ENCODE measurements at regions not wholly inside any gene's neighbourhood (a gene's known extent, or its start where the extent isn't known, plus 50 kb on each side); places are given as distances from the start of the nearest gene placed in this dataset.

- H3K36me3 Mint-ChIP-seq, result no peaks in the 10 kb centered on the region
- ChIA-PET POLR2A (no interaction called here), CTCF (no interaction called here)
- Histone ChIP-seq H3K27ac (ENCODE audit: low read length) (no peak overlapping the region), H3K36me3 (ENCODE audit: control insufficient read depth in 2 of 2, extremely low read depth in 1 of 2, insufficient read depth in 1 of 2, low read length in 1 of 2) (no peaks in the 10 kb centered on the region), H3K4me1 (ENCODE audit: control insufficient read depth in 1 of 2, extremely low read depth in 1 of 2, insufficient read depth in 2 of 2, low read length in 2 of 2) (no peaks in the 10 kb centered on the region), H3K9me3 (no peaks in the 10 kb centered on the region), H3K27me3 (replicated peaks in 1 of 2; ENCODE audit: control insufficient read depth in 2 of 2, extremely low read depth in 1 of 2, insufficient read depth in 2 of 2, low read length in 1 of 2) (no peaks in the 10 kb centered on the region), H3K4me3 (ENCODE audit: control insufficient read depth in 1 of 2, extremely low read depth in 1 of 2, low read length in 1 of 2) (no peak overlapping the region)
- no peak overlapping the region for H3K4me3 Mint-ChIP-seq
- WGBS (ENCODE audit: insufficient coverage), result no CpG with 5 or more reads among the region's 2 CpGs
- H3K9me3 Mint-ChIP-seq, result peaks cover 4 to 12% (median 9%) of the 10 kb centered on the region in 3 donors
- no peaks in the 10 kb centered on the region for H3K4me1 Mint-ChIP-seq
- DNase-seq (no peak), ATAC-seq (replicated peaks in 1 of 4) (no peak)
- H3K27ac Mint-ChIP-seq, result no peak overlapping the region
- H3K27me3 Mint-ChIP-seq, result no peaks in the 10 kb centered on the region
Measured at GRCh38 chr13:60969656-60970055, 446.0 kb downstream of the PCDH20 start.

GRCh38 chr13:60959427-60959826, 456.2 kb downstream of the PCDH20 start:
- no peaks in the 10 kb centered on the region for H3K9me3 ChIP-seq
- Mint-ChIP-seq H3K4me3 (no peak overlapping the region), H3K27ac (no peak overlapping the region), H3K36me3 (no peaks in the 10 kb centered on the region), H3K4me1 (no peaks in the 10 kb centered on the region), H3K9me3 (peaks cover 6 to 18% (median 18%) of the 10 kb centered on the region in 3 donors), H3K27me3 (no peaks in the 10 kb centered on the region)
- ChIA-PET POLR2A (interaction anchor here in 1 of 2 donors (0.5 kb wide), 1 partner anchor 666 kb away, joined by 3 read pairs; no protein-coding TSS in a partner anchor), CTCF (no interaction called here)
- H3K4me3 ChIP-seq (ENCODE audit: control insufficient read depth in 1 of 2, extremely low read depth in 1 of 2, low read length in 1 of 2), result no peak overlapping the region
- DNase-seq, result no peak
- H3K27ac ChIP-seq (ENCODE audit: low read length), result no peak overlapping the region
- ATAC-seq (replicated peaks in 1 of 4), result no peak
- no peaks in the 10 kb centered on the region for H3K27me3 ChIP-seq (replicated peaks in 1 of 2; ENCODE audit: control insufficient read depth in 2 of 2, extremely low read depth in 1 of 2, insufficient read depth in 2 of 2, low read length in 1 of 2)
- no peaks in the 10 kb centered on the region for H3K36me3 ChIP-seq (ENCODE audit: control insufficient read depth in 2 of 2, extremely low read depth in 1 of 2, insufficient read depth in 1 of 2, low read length in 1 of 2)
- no peaks in the 10 kb centered on the region for H3K4me1 ChIP-seq (ENCODE audit: control insufficient read depth in 1 of 2, extremely low read depth in 1 of 2, insufficient read depth in 2 of 2, low read length in 2 of 2)
- WGBS (ENCODE audit: insufficient coverage), result no CpG with 5 or more reads among the region's 2 CpGs

- DNase-seq, result no peak
- Histone ChIP-seq H3K36me3 (ENCODE audit: control insufficient read depth in 2 of 2, extremely low read depth in 1 of 2, insufficient read depth in 1 of 2, low read length in 1 of 2) (no peaks in the 10 kb centered on the region), H3K9me3 (no peaks in the 10 kb centered on the region), H3K4me3 (ENCODE audit: control insufficient read depth in 1 of 2, extremely low read depth in 1 of 2, low read length in 1 of 2) (no peak overlapping the region), H3K27ac (ENCODE audit: low read length) (no peak overlapping the region), H3K4me1 (ENCODE audit: control insufficient read depth in 1 of 2, extremely low read depth in 1 of 2, insufficient read depth in 2 of 2, low read length in 2 of 2) (no peaks in the 10 kb centered on the region), H3K27me3 (replicated peaks in 1 of 2; ENCODE audit: control insufficient read depth in 2 of 2, extremely low read depth in 1 of 2, insufficient read depth in 2 of 2, low read length in 1 of 2) (no peaks in the 10 kb centered on the region)
- POLR2A ChIA-PET, result no interaction called here
- no peaks in the 10 kb centered on the region for H3K27me3 Mint-ChIP-seq
- WGBS (ENCODE audit: insufficient coverage), result no CpG with 5 or more reads among the region's 1 CpG
- H3K4me1 Mint-ChIP-seq, result no peaks in the 10 kb centered on the region
- ATAC-seq (replicated peaks in 1 of 4), result no peak
- no peak overlapping the region for H3K4me3 Mint-ChIP-seq
- CTCF ChIA-PET, result no interaction called here
- H3K27ac Mint-ChIP-seq, result no peak overlapping the region
- H3K9me3 Mint-ChIP-seq, result peaks cover 3 to 18% (median 14%) of the 10 kb centered on the region in 3 donors
- no peaks in the 10 kb centered on the region for H3K36me3 Mint-ChIP-seq
Measured at GRCh38 chr13:60957816-60958215, 457.8 kb downstream of the PCDH20 start.

GRCh38 chr13:60945396-60945795, 470.3 kb downstream of the PCDH20 start:
- no peak for ATAC-seq (replicated peaks in 1 of 4)
- DNase-seq, result no peak
- Mint-ChIP-seq H3K27ac (no peak overlapping the region), H3K9me3 (peaks cover 4 to 12% (median 11%) of the 10 kb centered on the region in 3 donors), H3K27me3 (no peaks in the 10 kb centered on the region), H3K36me3 (no peaks in the 10 kb centered on the region), H3K4me3 (no peak overlapping the region), H3K4me1 (no peaks in the 10 kb centered on the region)
- Histone ChIP-seq H3K27ac (ENCODE audit: low read length) (no peak overlapping the region), H3K27me3 (replicated peaks in 1 of 2; ENCODE audit: control insufficient read depth in 2 of 2, extremely low read depth in 1 of 2, insufficient read depth in 2 of 2, low read length in 1 of 2) (no peaks in the 10 kb centered on the region), H3K9me3 (no peaks in the 10 kb centered on the region), H3K4me3 (ENCODE audit: control insufficient read depth in 1 of 2, extremely low read depth in 1 of 2, low read length in 1 of 2) (no peak overlapping the region), H3K4me1 (ENCODE audit: control insufficient read depth in 1 of 2, extremely low read depth in 1 of 2, insufficient read depth in 2 of 2, low read length in 2 of 2) (no peaks in the 10 kb centered on the region), H3K36me3 (ENCODE audit: control insufficient read depth in 2 of 2, extremely low read depth in 1 of 2, insufficient read depth in 1 of 2, low read length in 1 of 2) (no peaks in the 10 kb centered on the region)
- CTCF ChIA-PET, result no interaction called here
- no CpG with 5 or more reads among the region's 1 CpG for WGBS (ENCODE audit: insufficient coverage)
- POLR2A ChIA-PET, result no interaction called here

GRCh38 chr13:60944863-60945262, 470.8 kb downstream of the PCDH20 start:
- WGBS (ENCODE audit: insufficient coverage), result no CpG with 5 or more reads among the region's 1 CpG
- CTCF ChIA-PET, result no interaction called here
- ATAC-seq (replicated peaks in 1 of 4), result no peak

GRCh38 chr13:60944016-60944415, 471.6 kb downstream of the PCDH20 start:
- H3K27me3 ChIP-seq (replicated peaks in 1 of 2; ENCODE audit: control insufficient read depth in 2 of 2, extremely low read depth in 1 of 2, insufficient read depth in 2 of 2, low read length in 1 of 2), result no peaks in the 10 kb centered on the region
- no peak overlapping the region for H3K4me3 ChIP-seq (ENCODE audit: control insufficient read depth in 1 of 2, extremely low read depth in 1 of 2, low read length in 1 of 2)
- H3K9me3 ChIP-seq, result no peaks in the 10 kb centered on the region
- DNase-seq (no peak), ATAC-seq (replicated peaks in 1 of 4) (no peak)
- no peak overlapping the region for H3K27ac ChIP-seq (ENCODE audit: low read length)
- Mint-ChIP-seq H3K9me3 (peaks cover 7 to 13% (median 9%) of the 10 kb centered on the region in 3 donors), H3K36me3 (no peaks in the 10 kb centered on the region), H3K4me3 (no peak overlapping the region), H3K4me1 (no peaks in the 10 kb centered on the region), H3K27me3 (no peaks in the 10 kb centered on the region), H3K27ac (no peak overlapping the region)
- H3K36me3 ChIP-seq (ENCODE audit: control insufficient read depth in 2 of 2, extremely low read depth in 1 of 2, insufficient read depth in 1 of 2, low read length in 1 of 2), result no peaks in the 10 kb centered on the region
- H3K4me1 ChIP-seq (ENCODE audit: control insufficient read depth in 1 of 2, extremely low read depth in 1 of 2, insufficient read depth in 2 of 2, low read length in 2 of 2), result no peaks in the 10 kb centered on the region
- 80% methylated on average over 1 of the region's 1 CpG for WGBS (ENCODE audit: insufficient coverage)
- ChIA-PET POLR2A (no interaction called here), CTCF (no interaction called here)

More at GRCh38 chr13:60944863-60945262, 470.8 kb downstream of the PCDH20 start:
- Mint-ChIP-seq H3K4me1 (no peaks in the 10 kb centered on the region), H3K9me3 (peaks cover 4 to 8% (median 7%) of the 10 kb centered on the region in 3 donors), H3K36me3 (no peaks in the 10 kb centered on the region), H3K4me3 (no peak overlapping the region), H3K27me3 (no peaks in the 10 kb centered on the region), H3K27ac (no peak overlapping the region)
- Histone ChIP-seq H3K9me3 (no peaks in the 10 kb centered on the region), H3K36me3 (ENCODE audit: control insufficient read depth in 2 of 2, extremely low read depth in 1 of 2, insufficient read depth in 1 of 2, low read length in 1 of 2) (no peaks in the 10 kb centered on the region), H3K4me1 (ENCODE audit: control insufficient read depth in 1 of 2, extremely low read depth in 1 of 2, insufficient read depth in 2 of 2, low read length in 2 of 2) (no peaks in the 10 kb centered on the region), H3K27ac (ENCODE audit: low read length) (no peak overlapping the region), H3K4me3 (ENCODE audit: control insufficient read depth in 1 of 2, extremely low read depth in 1 of 2, low read length in 1 of 2) (no peak overlapping the region), H3K27me3 (replicated peaks in 1 of 2; ENCODE audit: control insufficient read depth in 2 of 2, extremely low read depth in 1 of 2, insufficient read depth in 2 of 2, low read length in 1 of 2) (no peaks in the 10 kb centered on the region)
- POLR2A ChIA-PET, result no interaction called here
- no peak for DNase-seq

GRCh38 chr13:60936281-60936680, 479.4 kb downstream of the PCDH20 start:
- no peak overlapping the region for H3K4me3 Mint-ChIP-seq
- no peaks in the 10 kb centered on the region for H3K27me3 Mint-ChIP-seq
- no peaks in the 10 kb centered on the region for H3K9me3 ChIP-seq
- H3K4me1 Mint-ChIP-seq, result no peaks in the 10 kb centered on the region
- WGBS (ENCODE audit: insufficient coverage), result no CpG with 5 or more reads among the region's 3 CpGs
- H3K27ac ChIP-seq (ENCODE audit: low read length), result no peak overlapping the region
- H3K27ac Mint-ChIP-seq, result no peak overlapping the region
- H3K36me3 ChIP-seq (ENCODE audit: control insufficient read depth in 2 of 2, extremely low read depth in 1 of 2, insufficient read depth in 1 of 2, low read length in 1 of 2), result no peaks in the 10 kb centered on the region
- no peaks in the 10 kb centered on the region for H3K36me3 Mint-ChIP-seq
- no peak for ATAC-seq (replicated peaks in 1 of 4)
- no peak for DNase-seq
- no peaks in the 10 kb centered on the region for H3K27me3 ChIP-seq (replicated peaks in 1 of 2; ENCODE audit: control insufficient read depth in 2 of 2, extremely low read depth in 1 of 2, insufficient read depth in 2 of 2, low read length in 1 of 2)
- H3K4me3 ChIP-seq (ENCODE audit: control insufficient read depth in 1 of 2, extremely low read depth in 1 of 2, low read length in 1 of 2), result no peak overlapping the region
- H3K4me1 ChIP-seq (ENCODE audit: control insufficient read depth in 1 of 2, extremely low read depth in 1 of 2, insufficient read depth in 2 of 2, low read length in 2 of 2), result no peaks in the 10 kb centered on the region
- ChIA-PET CTCF (no interaction called here), POLR2A (no interaction called here)
- peaks cover 13 to 17% (median 15%) of the 10 kb centered on the region in 3 donors for H3K9me3 Mint-ChIP-seq
